GM23338 (cell line): ENCODE measurements at regions not wholly inside any gene's neighbourhood (a gene's known extent, or its start where the extent isn't known, plus 50 kb on each side); places are given as distances from the start of the nearest gene placed in this dataset.

Experiments
- ATAC-seq: fragments of 200-7000 bp; cut with Tn5 transposase; 3 replicates; pipeline ENCODE4 v1.9.1; 2020
- DNase-seq: peaks from one replicate; pipeline ENCODE4 v3.0.0-alpha.2; 2015; ENCODE audit warnings: low spot score
- H2AFZ ChIP-seq: fragments of 200-600 bp; sonication (generic); 2 replicates; pipeline ENCODE4 v1.8.0; 2016; ENCODE audit warnings: antibody characterized with exemption, mild to moderate bottlenecking, moderate library complexity
- H3F3A ChIP-seq: fragments of 200-600 bp; sonication (generic); replicated peaks from 2 replicates; pipeline ENCODE4 v1.8.0; 2017; ENCODE audit warnings: antibody characterized with exemption, mixed run types, low read depth
- H3K27ac ChIP-seq: fragments of 200-600 bp; sonication (generic); 2 replicates; pipeline ENCODE4 v1.6.1; 2016; ENCODE audit warnings: low read depth
- H3K27me3 ChIP-seq: fragments of 200-600 bp; sonication (generic); 2 replicates; pipeline ENCODE4 v1.8.0; 2016; ENCODE audit warnings: mild to moderate bottlenecking, mixed run types, moderate library complexity; ENCODE audit not compliant: insufficient read depth
- H3K36me3 ChIP-seq: fragments of 200-600 bp; sonication (generic); 2 replicates; pipeline ENCODE4 v1.8.0; 2016; ENCODE audit warnings: mild to moderate bottlenecking; ENCODE audit not compliant: insufficient read depth
- H3K4me1 ChIP-seq: fragments of 200-600 bp; sonication (generic); 2 replicates; pipeline ENCODE4 v1.8.0; 2016; ENCODE audit warnings: mild to moderate bottlenecking, moderate library complexity; ENCODE audit not compliant: insufficient read depth
- H3K4me2 ChIP-seq: fragments of 200-600 bp; sonication (generic); 2 replicates; pipeline ENCODE4 v1.7.1; 2017; ENCODE audit warnings: mixed run types
- H3K4me3 ChIP-seq: fragments of 200-600 bp; sonication (generic); 2 replicates; pipeline ENCODE4 v1.6.1; 2016; ENCODE audit warnings: mixed run types
- H3K79me2 ChIP-seq: fragments of 200-600 bp; sonication (generic); replicated peaks from 2 replicates; pipeline ENCODE4 v1.8.0; 2017; ENCODE audit warnings: mild to moderate bottlenecking; ENCODE audit not compliant: insufficient read depth
- H3K9me2 ChIP-seq: fragments of 200-600 bp; sonication (generic); 2 replicates; pipeline ENCODE4 v1.8.0; 2017; ENCODE audit not compliant: insufficient read depth
- H4K20me1 ChIP-seq: fragments of 200-600 bp; sonication (generic); replicated peaks from 2 replicates; pipeline ENCODE4 v1.8.0; 2017; ENCODE audit warnings: mild to moderate bottlenecking; ENCODE audit not compliant: insufficient read depth
- H3K27ac Mint-ChIP-seq: 2 replicates; pipeline ENCODE4 v1.8.0; 2020; ENCODE audit warnings: inconsistent platforms, mild to moderate bottlenecking, moderate library complexity, mixed read lengths
- H3K27me3 Mint-ChIP-seq: 3 replicates; pipeline ENCODE4 v1.8.0; 2022; ENCODE audit warnings: low read depth, mild to moderate bottlenecking, moderate library complexity, mixed read lengths, inconsistent platforms; ENCODE audit not compliant: insufficient read depth, poor library complexity
- H3K36me3 Mint-ChIP-seq: 3 replicates; pipeline ENCODE4 v1.8.0; 2021; ENCODE audit warnings: low read depth, mild to moderate bottlenecking, inconsistent platforms, moderate library complexity, mixed read lengths
- H3K4me1 Mint-ChIP-seq: 3 replicates; pipeline ENCODE4 v1.8.0; 2020; ENCODE audit warnings: mild to moderate bottlenecking, inconsistent platforms, mixed read lengths
- H3K4me3 Mint-ChIP-seq: 3 replicates; pipeline ENCODE4 v1.8.0; 2021; ENCODE audit warnings: moderate library complexity, mild to moderate bottlenecking, inconsistent platforms, mixed read lengths
- H3K9me3 Mint-ChIP-seq: 3 replicates; pipeline ENCODE4 v1.8.0; 2020; ENCODE audit warnings: moderate library complexity, mild to moderate bottlenecking, inconsistent platforms, mixed read lengths
- CREB1 ChIP-seq: fragments of 250-450 bp; sonication (Bioruptor Pico); IDR thresholded peaks from 2 replicates; pipeline ENCODE4 v1.5.0; 2020; ENCODE audit warnings: low read depth, mild to moderate bottlenecking, moderate library complexity
- EZH2 ChIP-seq: fragments of 200-600 bp; sonication (generic); IDR thresholded peaks from one replicate; pipeline ENCODE4 v1.8.0; 2017; ENCODE audit warnings: antibody characterized with exemption, mild to moderate bottlenecking, low read depth; ENCODE audit not compliant: unreplicated experiment
- JUNB ChIP-seq: IDR thresholded peaks from one replicate; pipeline ENCODE4 v1.6.1; 2016; ENCODE audit warnings: antibody characterized with exemption; ENCODE audit not compliant: unreplicated experiment
- STAT1 ChIP-seq: IDR thresholded peaks from one replicate; pipeline ENCODE4 v1.6.1; 2016; ENCODE audit warnings: antibody characterized with exemption; ENCODE audit not compliant: unreplicated experiment
- ZNF331 ChIP-seq: fragments of 250-450 bp; sonication (Bioruptor Pico); IDR thresholded peaks from 2 replicates; pipeline ENCODE4 v1.5.0; 2020; ENCODE audit warnings: low read depth, mild to moderate bottlenecking, moderate library complexity
- TF ChIP-seq, protein P1 (sequence below): fragments of 250-450 bp; sonication (Bioruptor Pico); IDR thresholded peaks from 2 replicates; pipeline ENCODE4 v1.5.0; 2020; ENCODE audit warnings: mild to moderate bottlenecking, moderate library complexity
- TF ChIP-seq, protein P2 (sequence below): IDR thresholded peaks from one replicate; pipeline ENCODE4 v1.6.1; 2018; ENCODE audit warnings: antibody characterized with exemption; ENCODE audit not compliant: unreplicated experiment

DNA sequence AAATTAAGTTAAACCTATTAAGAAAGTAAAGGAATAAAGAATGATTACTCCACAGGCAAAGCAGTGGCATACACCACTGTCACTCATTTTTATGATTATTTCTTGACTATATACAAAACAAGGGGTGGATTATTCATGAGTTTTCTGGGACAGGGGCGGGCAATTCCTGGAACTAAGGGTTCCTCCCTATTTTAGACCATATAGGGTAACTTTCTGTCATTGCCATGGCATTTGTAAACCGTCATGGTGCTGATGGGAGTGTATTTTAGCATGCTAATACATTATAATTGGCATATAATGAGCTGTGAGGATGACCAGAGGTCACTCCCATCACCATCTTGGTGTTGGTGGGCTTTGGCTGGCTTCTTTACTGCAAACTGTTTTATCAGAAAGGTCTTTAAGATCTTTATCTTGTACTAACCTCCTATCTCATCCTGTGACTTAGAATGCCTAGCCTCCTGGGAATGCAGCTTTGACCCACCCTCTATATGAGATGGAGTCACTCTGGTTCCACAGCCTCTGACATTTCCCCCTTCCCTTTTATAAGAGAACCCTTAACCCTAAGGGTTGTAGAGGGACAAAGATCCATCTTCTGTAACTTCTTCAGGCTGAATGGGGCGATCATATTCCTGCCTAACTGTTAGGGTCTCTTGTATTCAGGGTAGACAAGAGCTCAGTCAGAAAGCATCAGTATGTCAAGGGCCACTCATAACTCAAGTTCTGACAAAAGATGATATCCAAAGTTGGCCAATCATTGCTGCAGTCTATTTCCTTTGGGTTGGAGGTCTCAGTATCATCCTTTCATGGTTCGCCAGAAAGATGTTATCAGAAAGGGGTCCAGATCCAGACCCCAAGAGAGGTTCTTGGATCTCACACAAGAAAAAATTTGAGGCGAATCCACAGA is 79.5 kb upstream of the LIPC start:
- Mint-ChIP-seq H3K4me3 (no peak overlapping the region), H3K4me1 (peaks cover 9% of the 10 kb centered on the region; the same call in 2 of the 3 replicates), H3K27me3 (peaks cover 10% of the 10 kb centered on the region), H3K27ac (no peak overlapping the region), H3K36me3 (peaks cover 2% of the 10 kb centered on the region; the same call in 1 of the 3 replicates), H3K9me3 (0 out of 3 replicates have a peak, but pooled peaks cover 2% of the 10 kb centered on the region)
- ATAC-seq: no peak
- Histone ChIP-seq H3K4me1 (0 out of 2 replicates have a peak, but pooled peaks cover 3% of the 10 kb centered on the region), H3K4me2 (no peak overlapping the region), H4K20me1 (no peaks in the 10 kb centered on the region), H2AFZ (no peak overlapping the region), H3K36me3 (no peaks in the 10 kb centered on the region), H3K4me3 (no peak overlapping the region), H3K9me2 (no peaks in the 10 kb centered on the region), H3K27ac (no peak overlapping the region), H3F3A (no peaks in the 10 kb centered on the region), H3K27me3 (no peaks in the 10 kb centered on the region), H3K79me2 (no peaks in the 10 kb centered on the region)
- no peak for TF ChIP-seq ZNF331 (CRISPR knock-in tag)
- TF ChIP-seq EZH2: no peak
- TF ChIP-seq, protein P1, sequence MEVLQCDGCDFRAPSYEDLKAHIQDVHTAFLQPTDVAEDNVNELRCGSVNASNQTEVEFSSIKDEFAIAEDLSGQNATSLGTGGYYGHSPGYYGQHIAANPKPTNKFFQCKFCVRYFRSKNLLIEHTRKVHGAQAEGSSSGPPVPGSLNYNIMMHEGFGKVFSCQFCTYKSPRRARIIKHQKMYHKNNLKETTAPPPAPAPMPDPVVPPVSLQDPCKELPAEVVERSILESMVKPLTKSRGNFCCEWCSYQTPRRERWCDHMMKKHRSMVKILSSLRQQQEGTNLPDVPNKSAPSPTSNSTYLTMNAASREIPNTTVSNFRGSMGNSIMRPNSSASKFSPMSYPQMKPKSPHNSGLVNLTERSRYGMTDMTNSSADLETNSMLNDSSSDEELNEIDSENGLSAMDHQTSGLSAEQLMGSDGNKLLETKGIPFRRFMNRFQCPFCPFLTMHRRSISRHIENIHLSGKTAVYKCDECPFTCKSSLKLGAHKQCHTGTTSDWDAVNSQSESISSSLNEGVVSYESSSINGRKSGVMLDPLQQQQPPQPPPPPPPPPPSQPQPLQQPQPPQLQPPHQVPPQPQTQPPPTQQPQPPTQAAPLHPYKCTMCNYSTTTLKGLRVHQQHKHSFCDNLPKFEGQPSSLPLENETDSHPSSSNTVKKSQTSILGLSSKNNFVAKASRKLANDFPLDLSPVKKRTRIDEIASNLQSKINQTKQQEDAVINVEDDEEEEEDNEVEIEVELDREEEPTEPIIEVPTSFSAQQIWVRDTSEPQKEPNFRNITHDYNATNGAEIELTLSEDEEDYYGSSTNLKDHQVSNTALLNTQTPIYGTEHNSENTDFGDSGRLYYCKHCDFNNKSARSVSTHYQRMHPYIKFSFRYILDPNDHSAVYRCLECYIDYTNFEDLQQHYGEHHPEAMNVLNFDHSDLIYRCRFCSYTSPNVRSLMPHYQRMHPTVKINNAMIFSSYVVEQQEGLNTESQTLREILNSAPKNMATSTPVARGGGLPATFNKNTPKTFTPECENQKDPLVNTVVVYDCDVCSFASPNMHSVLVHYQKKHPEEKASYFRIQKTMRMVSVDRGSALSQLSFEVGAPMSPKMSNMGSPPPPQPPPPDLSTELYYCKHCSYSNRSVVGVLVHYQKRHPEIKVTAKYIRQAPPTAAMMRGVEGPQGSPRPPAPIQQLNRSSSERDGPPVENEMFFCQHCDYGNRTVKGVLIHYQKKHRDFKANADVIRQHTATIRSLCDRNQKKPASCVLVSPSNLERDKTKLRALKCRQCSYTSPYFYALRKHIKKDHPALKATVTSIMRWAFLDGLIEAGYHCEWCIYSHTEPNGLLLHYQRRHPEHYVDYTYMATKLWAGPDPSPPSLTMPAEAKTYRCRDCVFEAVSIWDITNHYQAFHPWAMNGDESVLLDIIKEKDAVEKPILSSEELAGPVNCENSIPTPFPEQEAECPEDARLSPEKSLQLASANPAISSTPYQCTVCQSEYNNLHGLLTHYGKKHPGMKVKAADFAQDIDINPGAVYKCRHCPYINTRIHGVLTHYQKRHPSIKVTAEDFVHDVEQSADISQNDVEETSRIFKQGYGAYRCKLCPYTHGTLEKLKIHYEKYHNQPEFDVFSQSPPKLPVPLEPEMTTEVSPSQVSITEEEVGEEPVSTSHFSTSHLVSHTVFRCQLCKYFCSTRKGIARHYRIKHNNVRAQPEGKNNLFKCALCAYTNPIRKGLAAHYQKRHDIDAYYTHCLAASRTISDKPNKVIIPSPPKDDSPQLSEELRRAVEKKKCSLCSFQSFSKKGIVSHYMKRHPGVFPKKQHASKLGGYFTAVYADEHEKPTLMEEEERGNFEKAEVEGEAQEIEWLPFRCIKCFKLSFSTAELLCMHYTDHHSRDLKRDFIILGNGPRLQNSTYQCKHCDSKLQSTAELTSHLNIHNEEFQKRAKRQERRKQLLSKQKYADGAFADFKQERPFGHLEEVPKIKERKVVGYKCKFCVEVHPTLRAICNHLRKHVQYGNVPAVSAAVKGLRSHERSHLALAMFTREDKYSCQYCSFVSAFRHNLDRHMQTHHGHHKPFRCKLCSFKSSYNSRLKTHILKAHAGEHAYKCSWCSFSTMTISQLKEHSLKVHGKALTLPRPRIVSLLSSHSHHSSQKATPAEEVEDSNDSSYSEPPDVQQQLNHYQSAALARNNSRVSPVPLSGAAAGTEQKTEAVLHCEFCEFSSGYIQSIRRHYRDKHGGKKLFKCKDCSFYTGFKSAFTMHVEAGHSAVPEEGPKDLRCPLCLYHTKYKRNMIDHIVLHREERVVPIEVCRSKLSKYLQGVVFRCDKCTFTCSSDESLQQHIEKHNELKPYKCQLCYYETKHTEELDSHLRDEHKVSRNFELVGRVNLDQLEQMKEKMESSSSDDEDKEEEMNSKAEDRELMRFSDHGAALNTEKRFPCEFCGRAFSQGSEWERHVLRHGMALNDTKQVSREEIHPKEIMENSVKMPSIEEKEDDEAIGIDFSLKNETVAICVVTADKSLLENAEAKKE (CRISPR knock-in tag): no peak
- TF ChIP-seq, protein P2, sequence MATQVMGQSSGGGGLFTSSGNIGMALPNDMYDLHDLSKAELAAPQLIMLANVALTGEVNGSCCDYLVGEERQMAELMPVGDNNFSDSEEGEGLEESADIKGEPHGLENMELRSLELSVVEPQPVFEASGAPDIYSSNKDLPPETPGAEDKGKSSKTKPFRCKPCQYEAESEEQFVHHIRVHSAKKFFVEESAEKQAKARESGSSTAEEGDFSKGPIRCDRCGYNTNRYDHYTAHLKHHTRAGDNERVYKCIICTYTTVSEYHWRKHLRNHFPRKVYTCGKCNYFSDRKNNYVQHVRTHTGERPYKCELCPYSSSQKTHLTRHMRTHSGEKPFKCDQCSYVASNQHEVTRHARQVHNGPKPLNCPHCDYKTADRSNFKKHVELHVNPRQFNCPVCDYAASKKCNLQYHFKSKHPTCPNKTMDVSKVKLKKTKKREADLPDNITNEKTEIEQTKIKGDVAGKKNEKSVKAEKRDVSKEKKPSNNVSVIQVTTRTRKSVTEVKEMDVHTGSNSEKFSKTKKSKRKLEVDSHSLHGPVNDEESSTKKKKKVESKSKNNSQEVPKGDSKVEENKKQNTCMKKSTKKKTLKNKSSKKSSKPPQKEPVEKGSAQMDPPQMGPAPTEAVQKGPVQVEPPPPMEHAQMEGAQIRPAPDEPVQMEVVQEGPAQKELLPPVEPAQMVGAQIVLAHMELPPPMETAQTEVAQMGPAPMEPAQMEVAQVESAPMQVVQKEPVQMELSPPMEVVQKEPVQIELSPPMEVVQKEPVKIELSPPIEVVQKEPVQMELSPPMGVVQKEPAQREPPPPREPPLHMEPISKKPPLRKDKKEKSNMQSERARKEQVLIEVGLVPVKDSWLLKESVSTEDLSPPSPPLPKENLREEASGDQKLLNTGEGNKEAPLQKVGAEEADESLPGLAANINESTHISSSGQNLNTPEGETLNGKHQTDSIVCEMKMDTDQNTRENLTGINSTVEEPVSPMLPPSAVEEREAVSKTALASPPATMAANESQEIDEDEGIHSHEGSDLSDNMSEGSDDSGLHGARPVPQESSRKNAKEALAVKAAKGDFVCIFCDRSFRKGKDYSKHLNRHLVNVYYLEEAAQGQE: no peak
- TF ChIP-seq STAT1: no peak
- no peak for TF ChIP-seq CREB1 (CRISPR knock-in tag)
- no peak for TF ChIP-seq JUNB
- no peak for DNase-seq
